Stomach (tissue), 8 donors: ENCODE measurements at regions not wholly inside any gene's neighbourhood (a gene's known extent, or its start where the extent isn't known, plus 50 kb on each side); places are given as distances from the start of the nearest gene placed in this dataset.

Experiments
- DNase-seq, 2 donors: peaks; one replicate each; pipeline versions ENCODE4 v3.0.0 to v3.0.0-alpha.2; 2013 to 2019
- H3K27ac ChIP-seq, 5 donors: fragments of 200-600 bp in 4 of 5; sonication (generic) in 4 of 5; one replicate each; pipeline ENCODE4 v1.5.1; 2013 to 2019; ENCODE audit warnings: mild to moderate bottlenecking in 1 of 5, moderate library complexity in 1 of 5
- H3K27me3 ChIP-seq, 3 donors: fragments of 200-600 bp; sonication (generic); one replicate each; pipeline ENCODE4 v1.5.1; 2017 to 2019; ENCODE audit warnings: mixed run types in 1 of 3
- H3K36me3 ChIP-seq, 4 donors: fragments of 200-600 bp; sonication (generic); 1 replicate in 3 of 4; 2 replicates in 1 of 4; pipeline ENCODE4 v1.5.1; 2016 to 2019
- H3K4me1 ChIP-seq, 4 donors: fragments of 200-600 bp; sonication (generic); one replicate each; pipeline ENCODE4 v1.5.1; 2016 to 2019
- H3K4me3 ChIP-seq, 4 donors: fragments of 200-600 bp; sonication (generic) in 3 of 4; one replicate each; pipeline ENCODE4 v1.5.1; 2016 to 2019; ENCODE audit warnings: mild to moderate bottlenecking in 1 of 4
- H3K9me3 ChIP-seq, 4 donors: fragments of 200-600 bp; sonication (generic); one replicate each; pipeline ENCODE4 v1.5.1; 2016 to 2019
- CTCF ChIP-seq, 7 experiments: fragments of 450-650 bp in 4 of 7; fragments of 200-600 bp in 3 of 7; sonication (generic) in 3 of 7; IDR thresholded peaks; one replicate each; pipeline ENCODE4 v1.5.1; 2016 to 2019; ENCODE audit warnings: antibody characterized with exemption in 7 of 7, control low read depth in 2 of 7, mild to moderate bottlenecking in 1 of 7
- EP300 ChIP-seq: sonication (generic); formaldehyde crosslinking; IDR thresholded peaks from one replicate; pipeline ENCODE4 v1.6.1; 2017; ENCODE audit warnings: antibody characterized with exemption
- POLR2A ChIP-seq, 4 donors: fragments of 450-650 bp; IDR thresholded peaks; one replicate each; pipeline ENCODE4 v1.6.1; 2016; ENCODE audit warnings: antibody characterized with exemption in 4 of 4, control low read depth in 2 of 4, mild to moderate bottlenecking in 1 of 4, moderate library complexity in 1 of 4
- POLR2AphosphoS5 ChIP-seq, 3 donors: sonication (generic); formaldehyde crosslinking; IDR thresholded peaks; one replicate each; pipeline ENCODE4 v1.6.1; 2016; ENCODE audit warnings: antibody characterized with exemption in 3 of 3
- WGBS, 5 donors: extraction: QIAGEN DNeasy Blood & Tissue Kit in 3 of 5; methylation state at CpG; one replicate each; pipeline versions ENCODE4 v1.1.5 to v1.1.7; 2013 to 2018; 5-methylcytosine and 5-hydroxymethylcytosine counted together
- intact Hi-C: fragments of 100-400 bp; cut with DNase I; formaldehyde crosslinking; loops from one replicate; pipeline ENCODE4 v1.15.1; 2023; ENCODE audit warnings: low total_unique reads
- donor health status: healthy with polysubstance abuse.
- donor health status: Bipolar disorder and iron deficiency.
- donor health status: healthy.

GRCh38 chr6:68575765-68576439 lies 59.2 kb upstream of the ADGRB3 start:
- peaks cover 0 to 5% (median 0%) of the 10 kb centered on the region in 3 donors for H3K27me3 ChIP-seq
- H3K36me3 ChIP-seq = no peaks in the 10 kb centered on the region
- intact Hi-C loops = no loop called here
- H3K4me1 ChIP-seq = peaks cover 0 to 8% (median 0%) of the 10 kb centered on the region in 4 donors
- H3K9me3 ChIP-seq = peaks cover 0 to 13% (median 1%) of the 10 kb centered on the region in 4 donors
- no peak overlapping the region for H3K27ac ChIP-seq
- WGBS, 5 donors = 9 to 25% (median 13%) methylated on average over 9 to 14 of the region's 14 CpGs
- no peak for TF ChIP-seq EP300
- TF ChIP-seq CTCF (IDR thresholded peaks at IDR 0.05) = no peak
- no peak for TF ChIP-seq POLR2AphosphoS5 (IDR thresholded peaks at IDR 0.05)
- no peak for TF ChIP-seq POLR2A (IDR thresholded peaks at IDR 0.05)
- peak in 1 of 2 donors; percentile 36 for DNase-seq
- no peak overlapping the region for H3K4me3 ChIP-seq

GRCh38 chr6:68572975-68573374 lies 62.1 kb upstream of the ADGRB3 start:
- intact Hi-C loops = no loop called here
- WGBS, 5 donors = 78 to 83% (median 80%) methylated on average over 4 of the region's 4 CpGs
- no peak for TF ChIP-seq POLR2AphosphoS5 (IDR thresholded peaks at IDR 0.05)
- no peak for TF ChIP-seq CTCF (IDR thresholded peaks at IDR 0.05)
- no peak for TF ChIP-seq EP300
- no peak for TF ChIP-seq POLR2A (IDR thresholded peaks at IDR 0.05)
- Histone ChIP-seq H3K27ac (no peak overlapping the region), H3K4me1 (peaks cover 0 to 8% (median 0%) of the 10 kb centered on the region in 4 donors), H3K36me3 (no peaks in the 10 kb centered on the region), H3K27me3 (peaks cover 0 to 5% (median 0%) of the 10 kb centered on the region in 3 donors), H3K9me3 (peaks cover 0 to 25% (median 9%) of the 10 kb centered on the region in 4 donors), H3K4me3 (no peak overlapping the region)
- no peak for DNase-seq

GRCh38 chr6:68572525-68572924 lies 62.6 kb upstream of the ADGRB3 start:
- intact Hi-C loops = no loop called here
- 60 to 84% (median 68%) methylated on average over 2 of the region's 2 CpGs for WGBS, 5 donors
- DNase-seq = peak in 1 of 2 donors; percentile 3
- H3K36me3 ChIP-seq = no peaks in the 10 kb centered on the region
- TF ChIP-seq EP300 (no peak), POLR2AphosphoS5 (IDR thresholded peaks at IDR 0.05) (no peak), CTCF (IDR thresholded peaks at IDR 0.05) (no peak), POLR2A (IDR thresholded peaks at IDR 0.05) (no peak)
- no peak overlapping the region for H3K4me3 ChIP-seq
- H3K4me1 ChIP-seq = peaks cover 0 to 8% (median 0%) of the 10 kb centered on the region in 4 donors
- no peak overlapping the region for H3K27ac ChIP-seq
- H3K27me3 ChIP-seq = peaks cover 0 to 5% (median 0%) of the 10 kb centered on the region in 3 donors
- H3K9me3 ChIP-seq = peaks cover 0 to 30% (median 10%) of the 10 kb centered on the region in 4 donors

GRCh38 chr6:68559716-68560115 lies 75.4 kb upstream of the ADGRB3 start:
- Histone ChIP-seq H3K27ac (no peak overlapping the region), H3K36me3 (no peaks in the 10 kb centered on the region), H3K9me3 (no peaks in the 10 kb centered on the region), H3K4me3 (no peak overlapping the region), H3K27me3 (no peaks in the 10 kb centered on the region), H3K4me1 (no peaks in the 10 kb centered on the region)
- WGBS, 5 donors = 44 to 55% (median 52%) methylated on average over 5 of the region's 5 CpGs
- DNase-seq = peak in 1 of 2 donors; percentile 12
- intact Hi-C loops = no loop called here
- TF ChIP-seq EP300 = no peak
- no peak for TF ChIP-seq CTCF (IDR thresholded peaks at IDR 0.05)
- TF ChIP-seq POLR2A (IDR thresholded peaks at IDR 0.05) = no peak
- no peak for TF ChIP-seq POLR2AphosphoS5 (IDR thresholded peaks at IDR 0.05)
